ENCODE measurements at regions not wholly inside any gene's neighbourhood (a gene's known extent, or its start where the extent isn't known, plus 50 kb on each side); places are given as distances from the start of the nearest gene placed in this dataset.

DNA sequence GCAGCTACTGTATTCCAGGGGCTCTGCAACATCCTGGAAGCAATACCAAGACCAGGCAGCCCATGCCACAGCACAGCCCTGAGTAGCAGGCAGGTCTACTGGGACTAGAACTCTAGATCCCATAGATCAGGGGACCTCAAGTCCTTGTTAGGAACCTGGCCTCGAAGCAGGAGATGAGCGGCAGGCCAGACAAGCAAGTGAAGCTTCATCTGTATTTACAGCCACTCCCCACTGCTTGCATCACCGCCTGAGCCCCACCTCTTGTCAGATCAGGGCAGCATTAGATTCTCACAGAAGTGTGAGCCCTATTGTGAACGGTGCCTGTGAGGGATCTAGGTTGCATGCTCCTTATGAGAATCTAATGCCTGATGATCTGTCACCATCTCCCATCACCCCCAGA lies 295.7 kb upstream of the TNRC6C start:
- TF ChIP-seq POLR2A (IDR thresholded peaks at IDR 0.05): no peak
- TF ChIP-seq, protein P1, sequence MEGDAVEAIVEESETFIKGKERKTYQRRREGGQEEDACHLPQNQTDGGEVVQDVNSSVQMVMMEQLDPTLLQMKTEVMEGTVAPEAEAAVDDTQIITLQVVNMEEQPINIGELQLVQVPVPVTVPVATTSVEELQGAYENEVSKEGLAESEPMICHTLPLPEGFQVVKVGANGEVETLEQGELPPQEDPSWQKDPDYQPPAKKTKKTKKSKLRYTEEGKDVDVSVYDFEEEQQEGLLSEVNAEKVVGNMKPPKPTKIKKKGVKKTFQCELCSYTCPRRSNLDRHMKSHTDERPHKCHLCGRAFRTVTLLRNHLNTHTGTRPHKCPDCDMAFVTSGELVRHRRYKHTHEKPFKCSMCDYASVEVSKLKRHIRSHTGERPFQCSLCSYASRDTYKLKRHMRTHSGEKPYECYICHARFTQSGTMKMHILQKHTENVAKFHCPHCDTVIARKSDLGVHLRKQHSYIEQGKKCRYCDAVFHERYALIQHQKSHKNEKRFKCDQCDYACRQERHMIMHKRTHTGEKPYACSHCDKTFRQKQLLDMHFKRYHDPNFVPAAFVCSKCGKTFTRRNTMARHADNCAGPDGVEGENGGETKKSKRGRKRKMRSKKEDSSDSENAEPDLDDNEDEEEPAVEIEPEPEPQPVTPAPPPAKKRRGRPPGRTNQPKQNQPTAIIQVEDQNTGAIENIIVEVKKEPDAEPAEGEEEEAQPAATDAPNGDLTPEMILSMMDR (IDR thresholded peaks at IDR 0.05): no peak
